Chondrocyte (in vitro differentiated cells): ENCODE measurements at regions not wholly inside any gene's neighbourhood (a gene's known extent, or its start where the extent isn't known, plus 50 kb on each side); places are given as distances from the start of the nearest gene placed in this dataset.

Source experiments
- DNase-seq: peaks from one replicate; pipeline ENCODE4 v3.0.0; 2021; ENCODE audit warnings: mixed read lengths, low spot score
- H3K27ac Mint-ChIP-seq: one replicate; pipeline ENCODE4 v1.8.0; 2021; ENCODE audit warnings: mild to moderate bottlenecking, moderate library complexity, mixed read lengths; ENCODE audit not compliant: unreplicated experiment
- H3K27me3 Mint-ChIP-seq: 2 replicates; pipeline ENCODE4 v1.8.0; 2021; ENCODE audit warnings: low read depth, mixed read lengths
- H3K36me3 Mint-ChIP-seq: 2 replicates; pipeline ENCODE4 v1.8.0; 2021; ENCODE audit warnings: low read depth, mixed read lengths
- H3K4me1 Mint-ChIP-seq: 2 replicates; pipeline ENCODE4 v1.8.0; 2021; ENCODE audit warnings: low read depth, mild to moderate bottlenecking, mixed read lengths
- H3K4me3 Mint-ChIP-seq: one replicate; pipeline ENCODE4 v1.8.0; 2021; ENCODE audit warnings: mild to moderate bottlenecking, moderate library complexity, mixed read lengths; ENCODE audit not compliant: unreplicated experiment
- H3K9me3 Mint-ChIP-seq: 2 replicates; pipeline ENCODE4 v1.8.0; 2021; ENCODE audit warnings: low read depth, mixed read lengths
- CTCF ChIP-seq: fragments of 200-600 bp; sonication (generic); IDR thresholded peaks from 2 replicates; pipeline ENCODE4 v1.5.0; 2021; ENCODE audit warnings: antibody characterized with exemption, mild to moderate bottlenecking, moderate library complexity

GRCh38 chr6:84816741-84817140 lies 52.3 kb upstream of the TBX18 start:
- Mint-ChIP-seq H3K4me1 (no peaks in the 10 kb centered on the region), H3K27ac (no peak overlapping the region), H3K9me3 (peaks cover 3% of the 10 kb centered on the region), H3K36me3 (no peaks in the 10 kb centered on the region), H3K27me3 (peaks cover 29% of the 10 kb centered on the region), H3K4me3 (no peak overlapping the region)
- no peak for TF ChIP-seq CTCF
- no peak for DNase-seq

GRCh38 chr6:84815896-84816735 lies 51.7 kb upstream of the TBX18 start:
- Mint-ChIP-seq H3K4me3 (no peak overlapping the region), H3K27ac (no peak overlapping the region), H3K27me3 (peaks cover 30% of the 10 kb centered on the region), H3K36me3 (no peaks in the 10 kb centered on the region), H3K4me1 (no peaks in the 10 kb centered on the region), H3K9me3 (peaks cover 3% of the 10 kb centered on the region)
- TF ChIP-seq CTCF, result no peak
- no peak for DNase-seq
